ENCODE measurements at regions not wholly inside any gene's neighbourhood (a gene's known extent, or its start where the extent isn't known, plus 50 kb on each side); places are given as distances from the start of the nearest gene placed in this dataset.
"Not testable (repeated sequence)": the region's sequence is repeated elsewhere in the genome, so short reads cannot be mapped to it uniquely, and the experiment has no call there.

- no peak overlapping the region for H3K4me3 ChIP-seq
- H3K27ac ChIP-seq, result no peak overlapping the region
Measured at GRCh38 chr15:84151205-84151931, 84.2 kb upstream of the GOLGA6L4 start.

- not testable (repeated sequence) for H3K27ac ChIP-seq, H3K4me3 ChIP-seq
Measured at GRCh38 chr15:84152381-84152979, 83.1 kb upstream of the GOLGA6L4 start.

- H3K27ac ChIP-seq, H3K4me3 ChIP-seq: not testable (repeated sequence)
Measured at GRCh38 chr15:84153655-84154140, 81.9 kb upstream of the GOLGA6L4 start.

GRCh38 chr15:84154314-84154713 is 81.3 kb upstream of the GOLGA6L4 start:
- not testable (repeated sequence) for H3K4me3 ChIP-seq

GRCh38 chr15:84154787-84155186 is 80.8 kb upstream of the GOLGA6L4 start:
- not testable (repeated sequence) for H3K27ac ChIP-seq, H3K4me3 ChIP-seq

More at GRCh38 chr15:84154314-84154713, 81.3 kb upstream of the GOLGA6L4 start:
- H3K27ac ChIP-seq, result not testable (repeated sequence)

- not testable (repeated sequence) for H3K27ac ChIP-seq, H3K4me3 ChIP-seq
Measured at GRCh38 chr15:84155792-84156587, 79.6 kb upstream of the GOLGA6L4 start.

- H3K27ac ChIP-seq, H3K4me3 ChIP-seq: not testable (repeated sequence)
Measured at GRCh38 chr15:84156588-84156840, 79.1 kb upstream of the GOLGA6L4 start.

GRCh38 chr15:84157056-84157632 is 78.4 kb upstream of the GOLGA6L4 start:
- H3K4me3 ChIP-seq, H3K27ac ChIP-seq: not testable (repeated sequence)

GRCh38 chr15:84157857-84158256 is 77.7 kb upstream of the GOLGA6L4 start:
- not testable (repeated sequence) for H3K27ac ChIP-seq, H3K4me3 ChIP-seq

- not testable (repeated sequence) for H3K27ac ChIP-seq, H3K4me3 ChIP-seq
Measured at GRCh38 chr15:84159346-84160269, 76.0 kb upstream of the GOLGA6L4 start.

- not testable (repeated sequence) for H3K27ac ChIP-seq, H3K4me3 ChIP-seq
Measured at GRCh38 chr15:84164423-84165292, 70.9 kb upstream of the GOLGA6L4 start.

- H3K4me3 ChIP-seq, H3K27ac ChIP-seq: not testable (repeated sequence)
Measured at GRCh38 chr15:84170029-84170428, 65.5 kb upstream of the GOLGA6L4 start.

GRCh38 chr15:84173231-84173610 is 62.4 kb upstream of the GOLGA6L4 start:
- peak overlapping the region in 3 of 7 experiments; percentile 18 to 35 (median 28) for H3K4me3 ChIP-seq
- H3K27ac ChIP-seq, result peak overlapping the region in 1 of 21 experiments; percentile 70
